ENCODE measurements at regions not wholly inside any gene's neighbourhood (a gene's known extent, or its start where the extent isn't known, plus 50 kb on each side); places are given as distances from the start of the nearest gene placed in this dataset.

DNA sequence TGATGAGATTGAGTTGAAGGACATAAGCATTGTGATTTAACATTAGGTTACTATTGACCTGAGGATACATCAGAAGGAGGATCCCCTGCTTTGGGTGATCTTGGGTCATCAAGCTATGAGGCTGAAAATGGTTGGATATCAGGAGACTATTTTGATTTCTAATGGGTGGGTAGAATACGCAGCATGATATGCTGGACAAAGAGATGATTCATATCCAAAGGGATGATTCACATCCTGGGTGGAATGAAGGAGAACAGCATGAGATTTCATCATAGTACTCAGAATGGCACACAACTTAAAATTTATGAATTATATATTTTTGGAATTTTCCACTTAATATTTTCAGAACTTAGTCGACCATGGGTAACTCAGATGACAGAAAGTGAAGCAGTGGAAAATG is 1759.5 kb upstream of the C9orf72 start:
- TF ChIP-seq ZNF274 (IDR thresholded peaks at IDR 0.05; ENCODE audit: borderline replicate concordance, extremely low read depth, low read length) = no peak
- TF ChIP-seq RAD21 (IDR thresholded peaks at IDR 0.05 in 1 of 2, conservative IDR thresholded peaks at IDR 0.05 in 1 of 2; ENCODE audit: low read depth in 2 of 2, low read length in 2 of 2) = no peak
- TF ChIP-seq, protein P1, sequence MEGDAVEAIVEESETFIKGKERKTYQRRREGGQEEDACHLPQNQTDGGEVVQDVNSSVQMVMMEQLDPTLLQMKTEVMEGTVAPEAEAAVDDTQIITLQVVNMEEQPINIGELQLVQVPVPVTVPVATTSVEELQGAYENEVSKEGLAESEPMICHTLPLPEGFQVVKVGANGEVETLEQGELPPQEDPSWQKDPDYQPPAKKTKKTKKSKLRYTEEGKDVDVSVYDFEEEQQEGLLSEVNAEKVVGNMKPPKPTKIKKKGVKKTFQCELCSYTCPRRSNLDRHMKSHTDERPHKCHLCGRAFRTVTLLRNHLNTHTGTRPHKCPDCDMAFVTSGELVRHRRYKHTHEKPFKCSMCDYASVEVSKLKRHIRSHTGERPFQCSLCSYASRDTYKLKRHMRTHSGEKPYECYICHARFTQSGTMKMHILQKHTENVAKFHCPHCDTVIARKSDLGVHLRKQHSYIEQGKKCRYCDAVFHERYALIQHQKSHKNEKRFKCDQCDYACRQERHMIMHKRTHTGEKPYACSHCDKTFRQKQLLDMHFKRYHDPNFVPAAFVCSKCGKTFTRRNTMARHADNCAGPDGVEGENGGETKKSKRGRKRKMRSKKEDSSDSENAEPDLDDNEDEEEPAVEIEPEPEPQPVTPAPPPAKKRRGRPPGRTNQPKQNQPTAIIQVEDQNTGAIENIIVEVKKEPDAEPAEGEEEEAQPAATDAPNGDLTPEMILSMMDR (IDR thresholded peaks at IDR 0.05; ENCODE audit: control extremely low read depth in 1 of 3, insufficient read depth in 1 of 3, low read depth in 1 of 3, low read length in 3 of 3) = no peak
- no peak for TF ChIP-seq POLR2A (IDR thresholded peaks at IDR 0.05; ENCODE audit: control extremely low read depth in 1 of 2, low read depth in 2 of 2, low read length in 2 of 2)
- no peak for TF ChIP-seq SP2 (IDR thresholded peaks at IDR 0.05; ENCODE audit: low read length)
- no peak for TF ChIP-seq SIN3A (conservative IDR thresholded peaks at IDR 0.05 in 1 of 2, IDR thresholded peaks at IDR 0.05 in 1 of 2; ENCODE audit: low read depth in 1 of 2, low read length in 2 of 2)
- no peak for TF ChIP-seq SP1 (IDR thresholded peaks at IDR 0.05; ENCODE audit: low read depth, low read length)
- no peak for TF ChIP-seq JUN (IDR thresholded peaks at IDR 0.05; ENCODE audit: low read depth, low read length)
- no peak for TF ChIP-seq RXRA (IDR thresholded peaks at IDR 0.05; ENCODE audit: insufficient read depth, low read depth, low read length)
- no peak for TF ChIP-seq SIX5 (IDR thresholded peaks at IDR 0.05; ENCODE audit: low read depth, low read length)
